Stimulated activated CD4-positive, alpha-beta T cell treated with anti-CD3 and anti-CD28 coated beads, Interleukin-12 subunit alpha, Interleukin-12 subunit beta, amount 100 ng/mL, for 48 hours (primary cell): ENCODE measurements at regions not wholly inside any gene's neighbourhood (a gene's known extent, or its start where the extent isn't known, plus 50 kb on each side); places are given as distances from the start of the nearest gene placed in this dataset.
"Not testable (repeated sequence)": the region's sequence is repeated elsewhere in the genome, so short reads cannot be mapped to it uniquely, and the experiment has no call there.

Source experiments
- DNase-seq, 3 donors: peaks; one replicate each; pipeline ENCODE4 v3.0.0-alpha.2; 2020; ENCODE audit warnings: low read depth in 2 of 3, low spot score in 1 of 3

DNA sequence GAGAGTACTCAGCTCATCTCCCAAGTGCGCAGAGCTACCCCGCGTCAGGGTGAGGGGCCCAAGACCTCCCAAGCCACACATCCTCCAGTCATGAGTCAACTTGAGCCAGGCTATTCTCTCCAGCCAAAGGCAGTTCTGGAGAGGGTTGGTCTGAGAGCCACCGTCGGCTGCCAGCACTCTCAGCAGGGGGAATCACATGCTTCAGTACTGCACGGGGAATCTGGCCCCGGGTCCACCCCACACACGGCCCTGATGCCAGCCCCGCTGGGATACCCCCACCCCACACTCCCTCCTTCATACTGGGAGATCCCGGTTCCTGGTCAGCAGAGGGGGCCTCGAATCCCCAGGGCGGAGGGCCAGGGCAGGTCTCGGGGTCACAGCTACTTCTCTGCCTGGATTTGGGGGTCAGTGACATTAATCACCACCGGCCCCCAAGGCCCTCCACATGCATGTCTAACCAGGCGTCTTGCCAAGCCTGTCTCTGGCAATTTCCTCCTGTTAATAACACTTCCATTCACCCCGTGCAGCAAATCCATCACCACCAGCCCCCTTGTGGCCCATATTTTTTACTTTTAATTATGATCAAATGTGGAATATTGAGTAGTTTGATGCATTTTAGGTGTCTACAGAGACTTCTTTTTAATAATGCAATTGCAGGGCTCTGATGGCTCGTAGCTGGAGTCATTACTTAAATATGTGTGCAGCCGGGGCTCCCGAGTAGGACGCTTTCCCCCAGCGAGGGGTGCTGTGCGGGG is 102.9 kb upstream of the PPP1R26 start:
- no peak for DNase-seq

DNA sequence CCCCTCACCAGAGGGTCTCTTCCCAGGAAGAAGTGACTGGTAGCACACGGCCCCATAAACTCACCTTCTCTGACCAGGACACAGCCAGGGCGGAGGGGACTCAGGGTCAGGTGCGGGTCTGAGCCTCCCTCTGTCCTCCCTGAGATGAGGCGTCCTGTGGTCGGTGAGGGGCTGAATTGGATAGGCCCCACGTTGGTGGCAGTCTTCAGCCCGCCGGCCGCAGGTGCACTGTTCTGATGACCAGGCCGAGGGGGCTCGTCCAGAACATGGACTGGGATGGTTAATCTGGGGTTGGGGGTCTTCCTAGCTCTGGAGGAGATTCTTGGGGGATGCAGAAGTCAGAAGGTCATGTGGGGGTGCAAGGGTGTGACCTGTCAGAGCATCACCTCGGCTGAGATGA is 102.2 kb upstream of the PPP1R26 start:
- DNase-seq: no peak

DNA sequence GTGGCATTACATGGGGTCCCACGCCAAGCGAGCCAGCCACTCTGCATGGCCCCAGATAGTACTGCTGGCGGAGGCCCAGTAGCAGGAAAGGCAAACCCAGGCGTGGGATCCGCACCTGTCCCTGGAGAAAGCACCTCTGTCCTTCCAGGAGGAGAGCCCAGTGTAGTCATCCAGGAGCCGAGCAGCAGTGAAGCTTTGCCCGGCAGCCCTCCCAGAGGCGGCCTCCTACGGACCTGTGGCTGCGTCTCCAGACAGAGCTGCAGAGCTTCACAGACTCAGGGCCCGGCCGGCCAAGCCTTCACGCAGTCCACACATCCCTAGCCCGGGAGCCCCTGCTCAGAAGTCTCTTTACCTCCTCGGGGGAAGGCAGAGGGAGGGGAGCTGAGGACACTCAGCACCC is 100.8 kb upstream of the PPP1R26 start:
- DNase-seq: no peak

- no peak for DNase-seq
Observed at GRCh38 chr9:135379540-135380267, 99.9 kb upstream of the PPP1R26 start.

DNA sequence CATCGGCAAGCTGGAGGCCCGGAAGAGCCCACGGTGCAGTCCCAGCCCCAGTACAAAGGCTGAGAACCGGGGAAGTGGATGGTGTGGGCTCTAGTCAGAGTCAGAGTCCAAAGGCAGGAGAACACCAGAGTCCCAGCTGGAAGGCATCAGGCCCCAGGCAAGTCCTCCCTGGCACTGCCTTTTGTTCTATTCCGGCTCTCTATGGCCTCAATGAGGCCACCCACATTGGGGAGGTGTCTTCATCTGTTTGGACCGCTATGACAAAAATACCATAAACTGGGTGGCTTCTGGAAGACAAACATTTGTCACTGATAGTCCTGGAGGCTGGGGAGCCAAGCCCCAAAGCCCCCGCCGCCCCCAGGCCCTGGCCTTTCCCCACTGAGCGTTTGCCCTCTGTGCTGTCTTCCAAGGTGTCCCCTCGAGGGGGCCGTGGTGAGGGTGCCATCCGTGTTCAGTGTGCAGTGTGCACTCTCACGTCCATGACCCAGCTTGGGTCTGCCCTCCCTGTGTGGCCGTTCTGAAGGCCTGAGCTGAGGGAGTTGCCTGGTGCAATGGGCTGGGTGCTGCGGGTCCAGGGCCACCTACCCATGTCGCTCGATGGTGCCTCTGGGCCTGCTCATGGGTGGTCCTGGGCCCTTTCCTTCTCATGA is 99.1 kb upstream of the PPP1R26 start:
- no peak for DNase-seq

- no peak for DNase-seq
Observed at GRCh38 chr9:135381762-135382310, 97.7 kb upstream of the PPP1R26 start.

- no peak for DNase-seq
Observed at GRCh38 chr9:135384226-135384625, 95.4 kb upstream of the PPP1R26 start.

DNA sequence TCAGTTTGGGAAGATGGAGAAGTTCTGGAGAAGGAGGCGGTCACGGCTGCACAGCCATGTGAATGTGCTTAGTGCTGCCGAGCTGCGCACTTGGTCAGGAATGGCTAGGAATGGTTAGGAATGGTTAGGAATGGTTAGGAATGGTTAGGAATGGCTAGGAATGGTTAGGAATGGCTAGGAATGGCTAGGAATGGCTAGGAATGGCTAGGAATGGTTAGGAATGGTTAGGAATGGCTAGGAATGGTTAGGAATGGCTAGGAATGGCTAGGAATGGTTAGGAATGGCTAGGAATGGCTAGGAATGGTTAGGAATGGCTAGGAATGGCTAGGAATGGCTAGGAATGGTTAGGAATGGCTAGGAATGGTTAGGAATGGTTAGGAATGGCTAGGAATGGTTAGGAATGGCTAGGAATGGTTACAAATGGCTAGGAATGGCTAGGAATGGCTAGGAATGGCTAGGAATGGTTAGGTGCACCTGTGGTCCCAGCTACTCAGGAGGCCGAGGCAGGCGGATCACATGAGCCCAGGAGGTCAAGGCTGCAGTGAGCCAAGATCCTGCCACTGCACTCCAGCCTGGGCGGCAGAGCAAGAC is 94.7 kb upstream of the PPP1R26 start:
- not testable (repeated sequence) for DNase-seq

- no peak for DNase-seq
Observed at GRCh38 chr9:135385793-135386192, 93.8 kb upstream of the PPP1R26 start.

GRCh38 chr9:135387976-135388375 is 91.6 kb upstream of the PPP1R26 start:
- DNase-seq: no peak

- DNase-seq: no peak
Observed at GRCh38 chr9:135388530-135388929, 91.1 kb upstream of the PPP1R26 start.

- DNase-seq: no peak
Observed at GRCh38 chr9:135391759-135392158, 87.8 kb upstream of the PPP1R26 start.

- no peak for DNase-seq
Observed at GRCh38 chr9:135392511-135392910, 87.1 kb upstream of the PPP1R26 start.

DNA sequence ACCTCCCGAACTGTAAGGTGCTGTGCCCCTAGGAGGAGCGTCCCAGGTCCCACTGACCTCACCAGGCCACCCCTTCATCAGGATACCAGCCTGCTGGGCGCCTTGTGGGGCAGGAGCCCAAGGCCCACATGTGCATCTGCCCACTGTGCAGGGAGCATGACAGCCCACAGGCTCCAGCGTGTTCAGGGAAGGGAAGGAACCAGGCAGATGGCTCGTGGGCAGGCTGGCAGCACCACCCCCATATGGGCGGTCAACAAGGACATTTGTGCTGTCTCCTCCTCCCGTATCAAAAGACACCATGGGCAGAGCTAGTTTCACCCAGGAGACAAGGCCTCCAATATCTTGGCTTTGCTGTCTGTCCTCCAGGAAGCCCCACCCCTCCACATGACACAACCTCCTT is 85.5 kb upstream of the PPP1R26 start:
- no peak for DNase-seq

- DNase-seq: no peak
Observed at GRCh38 chr9:135394699-135395645, 84.6 kb upstream of the PPP1R26 start.

DNA sequence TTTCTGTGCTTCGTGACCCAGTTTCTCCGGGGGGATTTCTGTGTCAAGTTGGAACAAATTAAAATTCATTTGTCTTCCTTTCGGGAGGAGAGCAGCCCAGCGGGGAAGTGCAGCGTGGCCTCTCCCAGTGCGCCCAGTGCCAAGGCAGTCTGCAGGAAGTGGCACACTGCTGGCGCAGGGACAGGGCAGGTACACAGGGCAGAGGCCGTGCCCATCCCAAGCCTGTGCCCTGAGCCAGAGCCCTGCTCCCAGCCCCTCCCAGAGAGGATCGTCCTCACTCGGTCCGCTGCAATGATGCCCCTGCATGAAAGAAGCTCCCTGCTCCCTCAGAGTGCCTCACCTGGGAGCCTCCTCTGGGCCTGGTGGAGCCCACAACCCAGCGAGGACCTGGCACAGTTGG is 82.4 kb upstream of the PPP1R26 start:
- DNase-seq: no peak

DNA sequence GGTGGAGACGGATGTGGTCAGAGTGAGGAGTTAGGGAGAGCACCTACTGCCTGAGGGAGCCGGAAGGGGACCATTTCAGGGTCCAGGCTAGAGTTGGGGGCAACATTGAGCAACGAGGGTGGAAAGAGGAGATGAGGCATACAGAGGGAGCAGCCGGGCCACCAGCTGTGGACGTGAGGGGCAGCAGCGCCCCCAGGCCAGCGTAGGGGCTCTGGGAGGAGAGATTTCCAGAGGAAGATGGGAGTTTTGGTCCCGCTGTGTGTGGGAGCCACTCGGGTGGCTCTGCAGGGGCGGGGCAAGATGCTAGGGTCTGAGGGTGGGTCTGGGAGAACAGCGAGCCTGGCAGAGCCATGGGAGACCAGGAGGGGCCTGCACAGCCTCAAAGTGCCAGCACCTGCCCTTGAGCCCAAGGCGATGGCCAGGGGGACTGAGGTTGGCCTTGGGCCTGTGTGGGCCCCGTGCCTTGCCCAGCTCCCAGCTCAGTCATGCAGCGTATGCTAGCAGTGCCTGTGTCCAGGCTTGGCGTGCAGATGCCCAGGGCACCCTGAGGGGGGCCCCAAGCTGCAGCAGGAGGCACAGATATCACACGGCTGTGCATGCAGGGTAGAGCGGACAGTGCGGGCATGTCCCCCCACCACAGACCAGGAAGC is 80.5 kb upstream of the PPP1R26 start:
- no peak for DNase-seq

- DNase-seq: no peak
Observed at GRCh38 chr9:135400496-135400895, 79.1 kb upstream of the PPP1R26 start.

DNA sequence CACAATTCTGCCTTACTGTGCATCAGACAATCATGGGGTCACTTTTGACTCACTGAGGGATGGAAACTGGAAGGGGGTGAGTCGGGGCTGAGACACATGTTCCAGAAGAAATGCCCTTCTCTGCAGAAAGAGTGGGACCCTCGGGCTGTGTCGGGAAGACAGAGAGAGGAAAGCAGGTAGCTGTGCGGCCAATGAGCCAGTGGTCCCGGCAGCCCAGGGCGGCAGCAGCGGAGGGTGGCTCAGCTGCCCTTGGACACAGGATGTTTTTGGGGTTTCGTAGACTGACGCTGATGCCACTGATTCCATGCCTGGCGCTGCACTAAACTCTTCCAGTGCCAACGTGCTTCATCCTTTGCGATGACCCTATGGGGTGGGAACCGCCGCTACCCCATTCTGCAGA is 78.4 kb upstream of the PPP1R26 start:
- DNase-seq: no peak
